Lung (tissue), 11 donors: ENCODE measurements at regions not wholly inside any gene's neighbourhood (a gene's known extent, or its start where the extent isn't known, plus 50 kb on each side); places are given as distances from the start of the nearest gene placed in this dataset.
A peak's percentile ranks its signal among the peaks of the same experiment; 100 is the strongest.

Experiments
- ATAC-seq: fragments of 200-7000 bp; cut with Tn5 transposase; one replicate; pipeline ENCODE4 v1.9.1; 2020; ENCODE audit warnings: moderate number of reproducible peaks; ENCODE audit not compliant: insufficient read depth, low FRiP score
- DNase-seq, 3 donors: peaks; one replicate each; pipeline ENCODE4 v3.0.0-alpha.2; 2013 to 2017
- H3K27ac ChIP-seq, 2 donors: one replicate each; pipeline ENCODE4 v1.5.1; 2013; ENCODE audit warnings: mild to moderate bottlenecking in 2 of 2, moderate library complexity in 2 of 2, control low read depth in 1 of 2, inconsistent platforms in 1 of 2, low read depth in 1 of 2, low read length in 1 of 2
- H3K27me3 ChIP-seq, 3 donors: one replicate each; pipeline ENCODE4 v1.5.1; 2013; ENCODE audit warnings: low read length in 2 of 3; ENCODE audit not compliant: control insufficient read depth in 3 of 3, insufficient read depth in 3 of 3
- H3K36me3 ChIP-seq, 4 donors: one replicate each; pipeline ENCODE4 v1.5.1; 2013; ENCODE audit warnings: low read length in 4 of 4, mild to moderate bottlenecking in 1 of 4, moderate library complexity in 1 of 4; ENCODE audit not compliant: control insufficient read depth in 4 of 4, insufficient read depth in 4 of 4
- H3K4me1 ChIP-seq, 5 donors: one replicate each; pipeline ENCODE4 v1.5.1; 2013; ENCODE audit warnings: low read length in 5 of 5, mild to moderate bottlenecking in 2 of 5, moderate library complexity in 1 of 5; ENCODE audit not compliant: control insufficient read depth in 5 of 5, insufficient read depth in 5 of 5
- H3K4me3 ChIP-seq: one replicate; pipeline ENCODE4 v1.5.1; 2013; ENCODE audit warnings: mild to moderate bottlenecking, control low read depth, moderate library complexity
- H3K9ac ChIP-seq, 2 donors: one replicate each; pipeline ENCODE4 v1.5.1; 2013; ENCODE audit warnings: low read length in 2 of 2, control low read depth in 1 of 2; ENCODE audit not compliant: insufficient read depth in 1 of 2
- H3K9me3 ChIP-seq, 4 donors: one replicate each; pipeline ENCODE4 v1.5.1; 2013; ENCODE audit warnings: low read length in 3 of 4, mild to moderate bottlenecking in 1 of 4, moderate library complexity in 1 of 4; ENCODE audit not compliant: control insufficient read depth in 4 of 4, insufficient read depth in 3 of 4
- CTCF ChIP-seq: IDR thresholded peaks from 2 replicates; pipeline ENCODE4 v1.5.1; 2012; ENCODE audit warnings: mild to moderate bottlenecking; ENCODE audit errors: control extremely low read depth, extremely low read depth
- WGBS, 2 donors: extraction: QIAGEN DNeasy Blood & Tissue Kit; methylation state at CpG; one replicate each; pipeline ENCODE4 v1.1.7; 2013; 5-methylcytosine and 5-hydroxymethylcytosine counted together
- donor health status: control.
- donor health status: control.
- donor health status: Bipolar disorder and iron deficiency.
- donor health status: healthy.
- donor health status: DM: yes; HTN: yes; CAD: no.

GRCh38 chr2:120886534-120887319, 151.1 kb downstream of the GLI2 start:
- peaks cover 0 to 3% (median 0%) of the 10 kb centered on the region in 4 donors for H3K9me3 ChIP-seq
- H3K36me3 ChIP-seq, result peaks cover 0 to 5% (median 0%) of the 10 kb centered on the region in 4 donors
- H3K9ac ChIP-seq, result no peak overlapping the region
- DNase-seq (no peak), ATAC-seq (no peak)
- 68 to 79% methylated on average over 18 of the region's 18 CpGs for WGBS, 2 donors
- H3K27me3 ChIP-seq, result peaks cover 0 to 6% (median 0%) of the 10 kb centered on the region in 3 donors
- H3K27ac ChIP-seq, result no peak overlapping the region
- TF ChIP-seq CTCF, result no peak
- H3K4me1 ChIP-seq, result peaks cover 0 to 37% (median 12%) of the 10 kb centered on the region in 5 donors
- no peak overlapping the region for H3K4me3 ChIP-seq

GRCh38 chr2:120887320-120887697, 151.6 kb downstream of the GLI2 start:
- Histone ChIP-seq H3K4me3 (no peak overlapping the region), H3K9ac (no peak overlapping the region), H3K36me3 (peaks cover 0 to 11% (median under 1%) of the 10 kb centered on the region in 4 donors), H3K4me1 (peaks cover 0 to 32% (median 12%) of the 10 kb centered on the region in 5 donors), H3K27ac (no peak overlapping the region), H3K9me3 (peaks cover 0 to under 1% (median 0%) of the 10 kb centered on the region in 4 donors), H3K27me3 (peaks cover 0 to 6% (median 0%) of the 10 kb centered on the region in 3 donors)
- no peak for ATAC-seq
- DNase-seq, result peak in 2 of 3 donors; percentile 67 to 77
- 63 to 80% methylated on average over 11 of the region's 11 CpGs for WGBS, 2 donors
- no peak for TF ChIP-seq CTCF

- DNase-seq (peak; percentile 56 to 61 (median 59)), ATAC-seq (no peak)
- H3K9me3 ChIP-seq, result peaks cover 0 to 2% (median 0%) of the 10 kb centered on the region in 4 donors
- no peak overlapping the region for H3K9ac ChIP-seq
- WGBS, 2 donors, result 66 to 80% methylated on average over 14 of the region's 14 CpGs
- peaks cover 0 to 30% (median 12%) of the 10 kb centered on the region in 5 donors for H3K4me1 ChIP-seq
- peaks cover 0 to 6% (median 0%) of the 10 kb centered on the region in 3 donors for H3K27me3 ChIP-seq
- peaks cover 0 to 12% (median 2%) of the 10 kb centered on the region in 4 donors for H3K36me3 ChIP-seq
- H3K27ac ChIP-seq, result no peak overlapping the region
- H3K4me3 ChIP-seq, result no peak overlapping the region
- no peak for TF ChIP-seq CTCF
These were observed 152.1 kb downstream of the GLI2 start for GRCh38 chr2:120887741-120888231.
